ENCODE measurements at regions not wholly inside any gene's neighbourhood (a gene's known extent, or its start where the extent isn't known, plus 50 kb on each side); places are given as distances from the start of the nearest gene placed in this dataset.

GRCh38 chr10:108872854-108873253, 1050.5 kb downstream of the XPNPEP1 start:
- TF ChIP-seq CTCF (IDR thresholded peaks at IDR 0.05; ENCODE audit: low read length), result no peak
- no peak for TF ChIP-seq EZH2 (IDR thresholded peaks at IDR 0.05; ENCODE audit: borderline replicate concordance, low read length)

All from OCI-LY1 (cell line).